ENCODE measurements at regions not wholly inside any gene's neighbourhood (a gene's known extent, or its start where the extent isn't known, plus 50 kb on each side); places are given as distances from the start of the nearest gene placed in this dataset.

DNA sequence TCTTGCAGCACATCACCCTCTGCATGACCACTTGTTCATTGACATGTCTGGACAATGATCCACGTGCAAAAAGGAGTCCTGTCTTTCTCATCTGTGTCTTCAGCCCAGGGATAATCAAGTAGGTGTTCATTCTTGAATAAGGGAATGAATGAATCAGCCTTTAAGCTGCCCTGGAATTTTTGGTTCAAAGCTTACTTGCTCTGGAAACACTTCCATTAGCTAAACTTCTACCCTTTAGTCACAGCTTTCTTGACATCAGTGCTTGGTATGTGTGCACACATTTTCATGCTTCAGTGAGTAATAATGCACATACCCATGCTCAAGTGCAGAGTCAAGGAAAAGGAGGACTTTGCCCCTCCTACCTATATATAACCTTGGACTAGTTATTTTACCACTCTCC is 103.0 kb upstream of the CDH13 start:
- no peak overlapping the region for H4K91ac ChIP-seq (ENCODE audit: insufficient read depth, low read depth, low read length)
- no peaks in the 10 kb centered on the region for H3K4me1 ChIP-seq (ENCODE audit: control insufficient read depth, insufficient read depth, low read length)
- no peak overlapping the region for H4K5ac ChIP-seq (ENCODE audit: low read depth, low read length)
- H3K14ac ChIP-seq (replicated peaks; ENCODE audit: low read depth, low read length): no peak overlapping the region
- no peak overlapping the region for H2BK120ac ChIP-seq (ENCODE audit: low read depth, low read length)
- no peak overlapping the region for H2BK20ac ChIP-seq (ENCODE audit: low read depth, low read length)
- H3K9me3 ChIP-seq (ENCODE audit: control insufficient read depth, insufficient read depth, low read length): no peaks in the 10 kb centered on the region
- H3K36me3 ChIP-seq (ENCODE audit: control insufficient read depth, insufficient read depth, low read length): no peaks in the 10 kb centered on the region
- CTCF ChIA-PET: no interaction called here
- H2AFZ ChIP-seq (replicated peaks; ENCODE audit: low read length, poor library complexity): no peak overlapping the region
- ATAC-seq (ENCODE audit: low read depth) (no peak), DNase-seq (no peak)
- H3K4me2 ChIP-seq (ENCODE audit: low read depth, low read length): no peak overlapping the region
- no peak overlapping the region for H3K9ac ChIP-seq (ENCODE audit: low read depth, low read length)
- H3K27ac ChIP-seq (ENCODE audit: insufficient read depth, low read length): no peak overlapping the region
- in situ Hi-C loops (cut with MboI; ENCODE audit: low sequenced_read_pairs) (no loop called here), intact Hi-C loops (cut with micrococcal nuclease) (no loop called here), dilution Hi-C loops (cut with HindIII; ENCODE audit: low sequenced_read_pairs, unreplicated experiment) (no loop called here)
- H2BK15ac ChIP-seq (ENCODE audit: low read depth, low read length): no peak overlapping the region
- no peak overlapping the region for H2BK5ac ChIP-seq (ENCODE audit: low read depth, low read length, poor library complexity, severe bottlenecking)
- no peak overlapping the region for H2AK5ac ChIP-seq (ENCODE audit: low read depth, low read length)
- no CpG with 5 or more reads among the region's 1 CpG for WGBS, 2 experiments (ENCODE audit: extremely low coverage in 2 of 2, insufficient read length in 1 of 2)
- H3K27me3 ChIP-seq (ENCODE audit: control insufficient read depth, insufficient read depth, low read length): peaks cover 2% of the 10 kb centered on the region; the same call in 1 of the 2 replicates
- no peak overlapping the region for H4K8ac ChIP-seq (ENCODE audit: low read depth in 2 of 2, low read length in 2 of 2)
- no peak overlapping the region for H3K4me3 ChIP-seq (ENCODE audit: insufficient read depth, low read depth, low read length)
- TF ChIP-seq, protein P1, sequence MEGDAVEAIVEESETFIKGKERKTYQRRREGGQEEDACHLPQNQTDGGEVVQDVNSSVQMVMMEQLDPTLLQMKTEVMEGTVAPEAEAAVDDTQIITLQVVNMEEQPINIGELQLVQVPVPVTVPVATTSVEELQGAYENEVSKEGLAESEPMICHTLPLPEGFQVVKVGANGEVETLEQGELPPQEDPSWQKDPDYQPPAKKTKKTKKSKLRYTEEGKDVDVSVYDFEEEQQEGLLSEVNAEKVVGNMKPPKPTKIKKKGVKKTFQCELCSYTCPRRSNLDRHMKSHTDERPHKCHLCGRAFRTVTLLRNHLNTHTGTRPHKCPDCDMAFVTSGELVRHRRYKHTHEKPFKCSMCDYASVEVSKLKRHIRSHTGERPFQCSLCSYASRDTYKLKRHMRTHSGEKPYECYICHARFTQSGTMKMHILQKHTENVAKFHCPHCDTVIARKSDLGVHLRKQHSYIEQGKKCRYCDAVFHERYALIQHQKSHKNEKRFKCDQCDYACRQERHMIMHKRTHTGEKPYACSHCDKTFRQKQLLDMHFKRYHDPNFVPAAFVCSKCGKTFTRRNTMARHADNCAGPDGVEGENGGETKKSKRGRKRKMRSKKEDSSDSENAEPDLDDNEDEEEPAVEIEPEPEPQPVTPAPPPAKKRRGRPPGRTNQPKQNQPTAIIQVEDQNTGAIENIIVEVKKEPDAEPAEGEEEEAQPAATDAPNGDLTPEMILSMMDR (conservative IDR thresholded peaks at IDR 0.05; ENCODE audit: low read depth, low read length): no peak
- TF ChIP-seq SMC3 (IDR thresholded peaks at IDR 0.05; ENCODE audit: low read depth, low read length) (no peak), MAZ (IDR thresholded peaks at IDR 0.05; ENCODE audit: borderline replicate concordance, low read depth, low read length) (no peak)
- no peak overlapping the region for H3K23ac ChIP-seq (ENCODE audit: low read depth, low read length)
- no peak overlapping the region for H3K18ac ChIP-seq (ENCODE audit: low read depth, low read length)
- H3K9me1 ChIP-seq (ENCODE audit: insufficient read depth, low read length): no peaks in the 10 kb centered on the region
- H3K79me1 ChIP-seq (ENCODE audit: low read depth in 1 of 2, low read length in 2 of 2): no peaks in the 10 kb centered on the region
- no peak overlapping the region for H2AK9ac ChIP-seq (replicated peaks; ENCODE audit: low read depth, low read length, poor library complexity)
- no peak overlapping the region for H3K56ac ChIP-seq (ENCODE audit: extremely low read depth, insufficient read depth, low read length)
- POLR2A ChIA-PET (ENCODE audit: unreplicated experiment): no interaction called here
- no TSS peak for BruUV-seq (replicated peaks)
- H3K4ac ChIP-seq (ENCODE audit: low read depth, low read length): no peak overlapping the region
- no peaks in the 10 kb centered on the region for H4K20me1 ChIP-seq (ENCODE audit: insufficient read depth, low read length)
